Liver (tissue), 3 donors: ENCODE measurements at regions not wholly inside any gene's neighbourhood (a gene's known extent, or its start where the extent isn't known, plus 50 kb on each side); places are given as distances from the start of the nearest gene placed in this dataset.

ENCODE experiments used
- FOXA1 ChIP-seq: IDR thresholded peaks from 2 replicates; pipeline ENCODE4 v1.6.1; 2016; ENCODE audit warnings: antibody characterized with exemption
- GABPA ChIP-seq, 2 donors: IDR thresholded peaks in 1 of 2; conservative IDR thresholded peaks in 1 of 2; 2 replicates each; pipeline ENCODE4 v1.6.1; 2016; ENCODE audit warnings: antibody characterized with exemption in 2 of 2, mild to moderate bottlenecking in 1 of 2, moderate library complexity in 1 of 2
- HNF4G ChIP-seq: IDR thresholded peaks from 2 replicates; pipeline ENCODE4 v1.6.1; 2016; ENCODE audit warnings: antibody characterized with exemption
- JUND ChIP-seq, 2 donors: IDR thresholded peaks; 2 replicates each; pipeline ENCODE4 v1.6.1; 2016; ENCODE audit warnings: antibody characterized with exemption in 2 of 2
- RAD21 ChIP-seq, 2 donors: IDR thresholded peaks; 2 replicates each; pipeline ENCODE4 v1.6.1; 2016; ENCODE audit warnings: antibody characterized with exemption in 2 of 2, mild to moderate bottlenecking in 2 of 2
- RXRA ChIP-seq, 2 donors: IDR thresholded peaks; 2 replicates each; pipeline ENCODE4 v1.6.1; 2017 to 2018; ENCODE audit warnings: antibody characterized with exemption in 2 of 2, mild to moderate bottlenecking in 1 of 2
- TAF1 ChIP-seq: conservative IDR thresholded peaks from 2 replicates; pipeline ENCODE4 v1.6.1; 2016; ENCODE audit warnings: antibody characterized with exemption, mild to moderate bottlenecking
- YY1 ChIP-seq: IDR thresholded peaks from 2 replicates; pipeline ENCODE4 v1.6.1; 2016; ENCODE audit warnings: antibody characterized with exemption, mild to moderate bottlenecking
- TF ChIP-seq, protein P1 (sequence below): IDR thresholded peaks from 2 replicates; pipeline ENCODE4 v1.6.1; 2016; ENCODE audit warnings: antibody characterized with exemption
- TF ChIP-seq, protein P2 (sequence below): fragments of 150-350 bp; IDR thresholded peaks from 2 replicates; pipeline ENCODE4 v1.5.1; 2017; ENCODE audit warnings: improper control_type of control experiment, low read depth, low read length; ENCODE audit not compliant: missing input control
- TF ChIP-seq, protein P3 (sequence below): IDR thresholded peaks from 2 replicates; pipeline ENCODE4 v1.6.1; 2016; ENCODE audit warnings: antibody characterized with exemption, mild to moderate bottlenecking
- TF ChIP-seq, protein P4 (sequence below): IDR thresholded peaks from 2 replicates; pipeline ENCODE4 v1.6.1; 2016; ENCODE audit warnings: antibody characterized with exemption
- TF ChIP-seq, protein P5 (sequence below): IDR thresholded peaks from 2 replicates; pipeline ENCODE4 v1.6.1; 2016; ENCODE audit warnings: antibody characterized with exemption
- donor health status: healthy.
- donor health status: healthy.

DNA sequence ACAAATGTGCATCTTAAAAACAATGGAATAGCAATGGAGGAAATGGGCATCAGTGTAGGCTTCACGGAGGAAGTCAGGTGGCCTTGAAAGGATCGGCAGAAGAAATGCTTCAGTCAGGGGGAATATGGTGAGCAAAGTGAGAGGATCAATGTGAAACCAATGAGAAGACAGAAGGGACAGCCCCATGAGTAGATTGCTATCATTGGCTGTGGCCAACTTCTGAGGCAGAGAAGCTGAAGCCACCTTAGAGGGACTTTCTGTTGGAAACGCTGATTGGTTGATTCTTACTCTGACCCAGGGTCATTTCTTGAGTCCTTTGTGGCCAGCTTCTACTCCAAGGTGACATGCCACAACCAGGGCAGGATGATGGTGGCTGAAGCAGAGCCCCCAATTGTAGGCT, 130.7 kb upstream of the ZNF648 start:
- TF ChIP-seq, protein P1, sequence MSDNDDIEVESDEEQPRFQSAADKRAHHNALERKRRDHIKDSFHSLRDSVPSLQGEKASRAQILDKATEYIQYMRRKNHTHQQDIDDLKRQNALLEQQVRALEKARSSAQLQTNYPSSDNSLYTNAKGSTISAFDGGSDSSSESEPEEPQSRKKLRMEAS: no peak
- TF ChIP-seq, protein P2, sequence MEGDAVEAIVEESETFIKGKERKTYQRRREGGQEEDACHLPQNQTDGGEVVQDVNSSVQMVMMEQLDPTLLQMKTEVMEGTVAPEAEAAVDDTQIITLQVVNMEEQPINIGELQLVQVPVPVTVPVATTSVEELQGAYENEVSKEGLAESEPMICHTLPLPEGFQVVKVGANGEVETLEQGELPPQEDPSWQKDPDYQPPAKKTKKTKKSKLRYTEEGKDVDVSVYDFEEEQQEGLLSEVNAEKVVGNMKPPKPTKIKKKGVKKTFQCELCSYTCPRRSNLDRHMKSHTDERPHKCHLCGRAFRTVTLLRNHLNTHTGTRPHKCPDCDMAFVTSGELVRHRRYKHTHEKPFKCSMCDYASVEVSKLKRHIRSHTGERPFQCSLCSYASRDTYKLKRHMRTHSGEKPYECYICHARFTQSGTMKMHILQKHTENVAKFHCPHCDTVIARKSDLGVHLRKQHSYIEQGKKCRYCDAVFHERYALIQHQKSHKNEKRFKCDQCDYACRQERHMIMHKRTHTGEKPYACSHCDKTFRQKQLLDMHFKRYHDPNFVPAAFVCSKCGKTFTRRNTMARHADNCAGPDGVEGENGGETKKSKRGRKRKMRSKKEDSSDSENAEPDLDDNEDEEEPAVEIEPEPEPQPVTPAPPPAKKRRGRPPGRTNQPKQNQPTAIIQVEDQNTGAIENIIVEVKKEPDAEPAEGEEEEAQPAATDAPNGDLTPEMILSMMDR: no peak
- TF ChIP-seq YY1: no peak
- TF ChIP-seq, protein P3, sequence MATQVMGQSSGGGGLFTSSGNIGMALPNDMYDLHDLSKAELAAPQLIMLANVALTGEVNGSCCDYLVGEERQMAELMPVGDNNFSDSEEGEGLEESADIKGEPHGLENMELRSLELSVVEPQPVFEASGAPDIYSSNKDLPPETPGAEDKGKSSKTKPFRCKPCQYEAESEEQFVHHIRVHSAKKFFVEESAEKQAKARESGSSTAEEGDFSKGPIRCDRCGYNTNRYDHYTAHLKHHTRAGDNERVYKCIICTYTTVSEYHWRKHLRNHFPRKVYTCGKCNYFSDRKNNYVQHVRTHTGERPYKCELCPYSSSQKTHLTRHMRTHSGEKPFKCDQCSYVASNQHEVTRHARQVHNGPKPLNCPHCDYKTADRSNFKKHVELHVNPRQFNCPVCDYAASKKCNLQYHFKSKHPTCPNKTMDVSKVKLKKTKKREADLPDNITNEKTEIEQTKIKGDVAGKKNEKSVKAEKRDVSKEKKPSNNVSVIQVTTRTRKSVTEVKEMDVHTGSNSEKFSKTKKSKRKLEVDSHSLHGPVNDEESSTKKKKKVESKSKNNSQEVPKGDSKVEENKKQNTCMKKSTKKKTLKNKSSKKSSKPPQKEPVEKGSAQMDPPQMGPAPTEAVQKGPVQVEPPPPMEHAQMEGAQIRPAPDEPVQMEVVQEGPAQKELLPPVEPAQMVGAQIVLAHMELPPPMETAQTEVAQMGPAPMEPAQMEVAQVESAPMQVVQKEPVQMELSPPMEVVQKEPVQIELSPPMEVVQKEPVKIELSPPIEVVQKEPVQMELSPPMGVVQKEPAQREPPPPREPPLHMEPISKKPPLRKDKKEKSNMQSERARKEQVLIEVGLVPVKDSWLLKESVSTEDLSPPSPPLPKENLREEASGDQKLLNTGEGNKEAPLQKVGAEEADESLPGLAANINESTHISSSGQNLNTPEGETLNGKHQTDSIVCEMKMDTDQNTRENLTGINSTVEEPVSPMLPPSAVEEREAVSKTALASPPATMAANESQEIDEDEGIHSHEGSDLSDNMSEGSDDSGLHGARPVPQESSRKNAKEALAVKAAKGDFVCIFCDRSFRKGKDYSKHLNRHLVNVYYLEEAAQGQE: no peak
- TF ChIP-seq JUND (IDR thresholded peaks at IDR 0.05): no peak
- no peak for TF ChIP-seq TAF1
- no peak for TF ChIP-seq HNF4G
- TF ChIP-seq RAD21 (IDR thresholded peaks at IDR 0.05): no peak
- TF ChIP-seq, protein P4, sequence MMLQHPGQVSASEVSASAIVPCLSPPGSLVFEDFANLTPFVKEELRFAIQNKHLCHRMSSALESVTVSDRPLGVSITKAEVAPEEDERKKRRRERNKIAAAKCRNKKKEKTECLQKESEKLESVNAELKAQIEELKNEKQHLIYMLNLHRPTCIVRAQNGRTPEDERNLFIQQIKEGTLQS: no peak
- TF ChIP-seq FOXA1: no peak
- TF ChIP-seq, protein P5, sequence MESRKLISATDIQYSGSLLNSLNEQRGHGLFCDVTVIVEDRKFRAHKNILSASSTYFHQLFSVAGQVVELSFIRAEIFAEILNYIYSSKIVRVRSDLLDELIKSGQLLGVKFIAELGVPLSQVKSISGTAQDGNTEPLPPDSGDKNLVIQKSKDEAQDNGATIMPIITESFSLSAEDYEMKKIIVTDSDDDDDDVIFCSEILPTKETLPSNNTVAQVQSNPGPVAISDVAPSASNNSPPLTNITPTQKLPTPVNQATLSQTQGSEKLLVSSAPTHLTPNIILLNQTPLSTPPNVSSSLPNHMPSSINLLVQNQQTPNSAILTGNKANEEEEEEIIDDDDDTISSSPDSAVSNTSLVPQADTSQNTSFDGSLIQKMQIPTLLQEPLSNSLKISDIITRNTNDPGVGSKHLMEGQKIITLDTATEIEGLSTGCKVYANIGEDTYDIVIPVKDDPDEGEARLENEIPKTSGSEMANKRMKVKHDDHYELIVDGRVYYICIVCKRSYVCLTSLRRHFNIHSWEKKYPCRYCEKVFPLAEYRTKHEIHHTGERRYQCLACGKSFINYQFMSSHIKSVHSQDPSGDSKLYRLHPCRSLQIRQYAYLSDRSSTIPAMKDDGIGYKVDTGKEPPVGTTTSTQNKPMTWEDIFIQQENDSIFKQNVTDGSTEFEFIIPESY: no peak
- no peak for TF ChIP-seq GABPA (IDR thresholded peaks at IDR 0.05 in 1 of 2, conservative IDR thresholded peaks at IDR 0.05 in 1 of 2)
- TF ChIP-seq RXRA (IDR thresholded peaks at IDR 0.05): no peak
